ENCODE measurements at regions not wholly inside any gene's neighbourhood (a gene's known extent, or its start where the extent isn't known, plus 50 kb on each side); places are given as distances from the start of the nearest gene placed in this dataset.

DNA sequence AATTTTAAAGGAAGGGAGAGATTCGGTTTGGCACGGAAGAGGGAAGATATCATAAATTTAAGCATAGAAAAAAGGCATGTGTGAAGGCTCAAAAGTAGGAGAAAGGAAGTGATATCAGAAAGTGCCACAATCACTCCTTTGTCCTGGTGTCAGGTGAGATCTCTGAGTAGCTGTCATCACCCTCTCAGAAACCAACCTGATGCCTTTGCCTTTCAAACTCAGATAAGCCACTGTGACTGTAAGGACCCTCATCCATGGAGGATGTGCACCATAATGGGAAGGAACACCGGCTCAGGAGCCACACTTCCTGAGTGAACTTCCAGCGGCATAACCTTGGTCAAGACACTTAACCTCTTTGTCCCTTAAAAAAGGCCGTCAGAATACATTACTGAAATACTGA is 318.7 kb upstream of the SEMA6D start (continued):
- TF ChIP-seq, protein P1, sequence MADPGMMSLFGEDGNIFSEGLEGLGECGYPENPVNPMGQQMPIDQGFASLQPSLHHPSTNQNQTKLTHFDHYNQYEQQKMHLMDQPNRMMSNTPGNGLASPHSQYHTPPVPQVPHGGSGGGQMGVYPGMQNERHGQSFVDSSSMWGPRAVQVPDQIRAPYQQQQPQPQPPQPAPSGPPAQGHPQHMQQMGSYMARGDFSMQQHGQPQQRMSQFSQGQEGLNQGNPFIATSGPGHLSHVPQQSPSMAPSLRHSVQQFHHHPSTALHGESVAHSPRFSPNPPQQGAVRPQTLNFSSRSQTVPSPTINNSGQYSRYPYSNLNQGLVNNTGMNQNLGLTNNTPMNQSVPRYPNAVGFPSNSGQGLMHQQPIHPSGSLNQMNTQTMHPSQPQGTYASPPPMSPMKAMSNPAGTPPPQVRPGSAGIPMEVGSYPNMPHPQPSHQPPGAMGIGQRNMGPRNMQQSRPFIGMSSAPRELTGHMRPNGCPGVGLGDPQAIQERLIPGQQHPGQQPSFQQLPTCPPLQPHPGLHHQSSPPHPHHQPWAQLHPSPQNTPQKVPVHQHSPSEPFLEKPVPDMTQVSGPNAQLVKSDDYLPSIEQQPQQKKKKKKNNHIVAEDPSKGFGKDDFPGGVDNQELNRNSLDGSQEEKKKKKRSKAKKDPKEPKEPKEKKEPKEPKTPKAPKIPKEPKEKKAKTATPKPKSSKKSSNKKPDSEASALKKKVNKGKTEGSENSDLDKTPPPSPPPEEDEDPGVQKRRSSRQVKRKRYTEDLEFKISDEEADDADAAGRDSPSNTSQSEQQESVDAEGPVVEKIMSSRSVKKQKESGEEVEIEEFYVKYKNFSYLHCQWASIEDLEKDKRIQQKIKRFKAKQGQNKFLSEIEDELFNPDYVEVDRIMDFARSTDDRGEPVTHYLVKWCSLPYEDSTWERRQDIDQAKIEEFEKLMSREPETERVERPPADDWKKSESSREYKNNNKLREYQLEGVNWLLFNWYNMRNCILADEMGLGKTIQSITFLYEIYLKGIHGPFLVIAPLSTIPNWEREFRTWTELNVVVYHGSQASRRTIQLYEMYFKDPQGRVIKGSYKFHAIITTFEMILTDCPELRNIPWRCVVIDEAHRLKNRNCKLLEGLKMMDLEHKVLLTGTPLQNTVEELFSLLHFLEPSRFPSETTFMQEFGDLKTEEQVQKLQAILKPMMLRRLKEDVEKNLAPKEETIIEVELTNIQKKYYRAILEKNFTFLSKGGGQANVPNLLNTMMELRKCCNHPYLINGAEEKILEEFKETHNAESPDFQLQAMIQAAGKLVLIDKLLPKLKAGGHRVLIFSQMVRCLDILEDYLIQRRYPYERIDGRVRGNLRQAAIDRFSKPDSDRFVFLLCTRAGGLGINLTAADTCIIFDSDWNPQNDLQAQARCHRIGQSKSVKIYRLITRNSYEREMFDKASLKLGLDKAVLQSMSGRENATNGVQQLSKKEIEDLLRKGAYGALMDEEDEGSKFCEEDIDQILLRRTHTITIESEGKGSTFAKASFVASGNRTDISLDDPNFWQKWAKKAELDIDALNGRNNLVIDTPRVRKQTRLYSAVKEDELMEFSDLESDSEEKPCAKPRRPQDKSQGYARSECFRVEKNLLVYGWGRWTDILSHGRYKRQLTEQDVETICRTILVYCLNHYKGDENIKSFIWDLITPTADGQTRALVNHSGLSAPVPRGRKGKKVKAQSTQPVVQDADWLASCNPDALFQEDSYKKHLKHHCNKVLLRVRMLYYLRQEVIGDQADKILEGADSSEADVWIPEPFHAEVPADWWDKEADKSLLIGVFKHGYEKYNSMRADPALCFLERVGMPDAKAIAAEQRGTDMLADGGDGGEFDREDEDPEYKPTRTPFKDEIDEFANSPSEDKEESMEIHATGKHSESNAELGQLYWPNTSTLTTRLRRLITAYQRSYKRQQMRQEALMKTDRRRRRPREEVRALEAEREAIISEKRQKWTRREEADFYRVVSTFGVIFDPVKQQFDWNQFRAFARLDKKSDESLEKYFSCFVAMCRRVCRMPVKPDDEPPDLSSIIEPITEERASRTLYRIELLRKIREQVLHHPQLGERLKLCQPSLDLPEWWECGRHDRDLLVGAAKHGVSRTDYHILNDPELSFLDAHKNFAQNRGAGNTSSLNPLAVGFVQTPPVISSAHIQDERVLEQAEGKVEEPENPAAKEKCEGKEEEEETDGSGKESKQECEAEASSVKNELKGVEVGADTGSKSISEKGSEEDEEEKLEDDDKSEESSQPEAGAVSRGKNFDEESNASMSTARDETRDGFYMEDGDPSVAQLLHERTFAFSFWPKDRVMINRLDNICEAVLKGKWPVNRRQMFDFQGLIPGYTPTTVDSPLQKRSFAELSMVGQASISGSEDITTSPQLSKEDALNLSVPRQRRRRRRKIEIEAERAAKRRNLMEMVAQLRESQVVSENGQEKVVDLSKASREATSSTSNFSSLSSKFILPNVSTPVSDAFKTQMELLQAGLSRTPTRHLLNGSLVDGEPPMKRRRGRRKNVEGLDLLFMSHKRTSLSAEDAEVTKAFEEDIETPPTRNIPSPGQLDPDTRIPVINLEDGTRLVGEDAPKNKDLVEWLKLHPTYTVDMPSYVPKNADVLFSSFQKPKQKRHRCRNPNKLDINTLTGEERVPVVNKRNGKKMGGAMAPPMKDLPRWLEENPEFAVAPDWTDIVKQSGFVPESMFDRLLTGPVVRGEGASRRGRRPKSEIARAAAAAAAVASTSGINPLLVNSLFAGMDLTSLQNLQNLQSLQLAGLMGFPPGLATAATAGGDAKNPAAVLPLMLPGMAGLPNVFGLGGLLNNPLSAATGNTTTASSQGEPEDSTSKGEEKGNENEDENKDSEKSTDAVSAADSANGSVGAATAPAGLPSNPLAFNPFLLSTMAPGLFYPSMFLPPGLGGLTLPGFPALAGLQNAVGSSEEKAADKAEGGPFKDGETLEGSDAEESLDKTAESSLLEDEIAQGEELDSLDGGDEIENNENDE (IDR thresholded peaks at IDR 0.05; ENCODE audit: insufficient replicate concordance, low read length): no peak
- no peak for TF ChIP-seq RBBP5 (IDR thresholded peaks at IDR 0.05; ENCODE audit: borderline replicate concordance, low read depth, low read length)

All from H1 (cell line).